ENCODE measurements at regions not wholly inside any gene's neighbourhood (a gene's known extent, or its start where the extent isn't known, plus 50 kb on each side); places are given as distances from the start of the nearest gene placed in this dataset.
A peak's percentile ranks its signal among the peaks of the same experiment; 100 is the strongest.
"Not testable (repeated sequence)": the region's sequence is repeated elsewhere in the genome, so short reads cannot be mapped to it uniquely, and the experiment has no call there.

DNA sequence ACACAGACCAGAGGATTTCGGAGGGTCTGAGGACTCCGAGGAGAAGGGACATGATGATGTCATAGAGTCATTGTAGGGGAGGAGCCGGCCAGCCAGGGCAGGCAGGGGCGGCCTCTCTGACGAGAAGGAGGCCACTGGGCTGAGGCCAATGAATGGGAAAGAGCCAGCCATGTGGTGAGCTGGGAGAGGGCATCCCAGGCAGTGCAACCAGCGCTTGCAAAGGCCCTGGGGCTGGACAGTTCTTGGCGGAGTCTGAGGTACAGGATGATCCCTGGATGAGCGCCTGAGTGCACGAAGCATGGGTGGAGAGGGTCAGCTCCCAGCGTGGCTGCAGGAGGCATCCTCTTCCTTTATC, 158.6 kb upstream of the FOXF1 start:
- H3K4me1 ChIP-seq; DNase-seq (ENCODE audit: low read depth in 1 of 2, low spot score in 1 of 2); H3K4me2 ChIP-seq; FAIRE-seq; POLR2A ChIA-PET; H3K4me3 ChIP-seq; H3K27ac ChIP-seq: not testable (repeated sequence)
- CTCF ChIA-PET, result interaction anchor here (1.3 to 1.5 kb wide), 3 partner anchors 10 to 166 kb away, joined by 3 to 4 read pairs (median 3); no protein-coding TSS in a partner anchor
- 18% methylated on average over 10 of the region's 10 CpGs for WGBS (ENCODE audit: missing lambda C conversion rate)
- peaks cover 14% of the 10 kb centered on the region for H3K9me3 ChIP-seq
- peak; percentile 40 to 44; a peak in 2 of 6 replicates for ATAC-seq

- ChIA-PET CTCF (interaction anchor here (1.0 to 1.8 kb wide), 2 partner anchors 13 to 167 kb away, joined by 3 to 5 read pairs; no protein-coding TSS in a partner anchor), POLR2A (no interaction called here)
- ATAC-seq, result no peak
- DNase-seq (ENCODE audit: low read depth in 1 of 2, low spot score in 1 of 2), result no peak
- FAIRE-seq, result no peak
- 32% methylated on average over 11 of the region's 11 CpGs for WGBS (ENCODE audit: missing lambda C conversion rate)
- H3K4me1 ChIP-seq, result no peaks in the 10 kb centered on the region
- TF ChIP-seq EHMT2 (IDR thresholded peaks at IDR 0.05; ENCODE audit: low read depth), result no peak
- TF ChIP-seq HOXB5 (CRISPR knock-in tag; IDR thresholded peaks at IDR 0.05), result no peak
- TF ChIP-seq MAZ (IDR thresholded peaks at IDR 0.05; ENCODE audit: borderline replicate concordance, low read depth, low read length), result no peak
- no peak for TF ChIP-seq E2F6 (IDR thresholded peaks at IDR 0.05; ENCODE audit: borderline replicate concordance, low read depth)
- TF ChIP-seq ZNF302 (CRISPR knock-in tag; IDR thresholded peaks at IDR 0.05), result no peak
- no peak for TF ChIP-seq ELK1 (IDR thresholded peaks at IDR 0.05; ENCODE audit: low read depth, low read length)
- TF ChIP-seq KDM1A (IDR thresholded peaks at IDR 0.05; ENCODE audit: low read depth), result no peak
- no peak for TF ChIP-seq REST (IDR thresholded peaks at IDR 0.05)
- TF ChIP-seq JUN (IDR thresholded peaks at IDR 0.05), result no peak
- TF ChIP-seq TFCP2L1 (CRISPR knock-in tag; IDR thresholded peaks at IDR 0.05), result no peak
- no peak for TF ChIP-seq NFE2L2 (conservative IDR thresholded peaks at IDR 0.05; ENCODE audit: low read length)
- TF ChIP-seq, protein P1, sequence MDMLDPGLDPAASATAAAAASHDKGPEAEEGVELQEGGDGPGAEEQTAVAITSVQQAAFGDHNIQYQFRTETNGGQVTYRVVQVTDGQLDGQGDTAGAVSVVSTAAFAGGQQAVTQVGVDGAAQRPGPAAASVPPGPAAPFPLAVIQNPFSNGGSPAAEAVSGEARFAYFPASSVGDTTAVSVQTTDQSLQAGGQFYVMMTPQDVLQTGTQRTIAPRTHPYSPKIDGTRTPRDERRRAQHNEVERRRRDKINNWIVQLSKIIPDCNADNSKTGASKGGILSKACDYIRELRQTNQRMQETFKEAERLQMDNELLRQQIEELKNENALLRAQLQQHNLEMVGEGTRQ (IDR thresholded peaks at IDR 0.05), result no peak
- TF ChIP-seq JUNB (IDR thresholded peaks at IDR 0.05), result no peak
- H3K4me2 ChIP-seq, result no peak overlapping the region
- H3K4me3 ChIP-seq, result no peak overlapping the region
- peaks cover 14% of the 10 kb centered on the region for H3K9me3 ChIP-seq
- no peak overlapping the region for H3K27ac ChIP-seq
Observed at GRCh38 chr16:86353148-86353547, 157.2 kb upstream of the FOXF1 start.

GRCh38 chr16:86353948-86354347, 156.4 kb upstream of the FOXF1 start:
- no peak for TF ChIP-seq MAZ (IDR thresholded peaks at IDR 0.05; ENCODE audit: borderline replicate concordance, low read depth, low read length)
- no peak for TF ChIP-seq E2F6 (IDR thresholded peaks at IDR 0.05; ENCODE audit: borderline replicate concordance, low read depth)
- no peak for TF ChIP-seq HEYL (CRISPR knock-in tag; IDR thresholded peaks at IDR 0.05)
- no peak for TF ChIP-seq HDAC2 (IDR thresholded peaks at IDR 0.05)
- TF ChIP-seq HOXB5 (CRISPR knock-in tag; IDR thresholded peaks at IDR 0.05), result no peak
- TF ChIP-seq KDM5A (IDR thresholded peaks at IDR 0.05), result no peak
- no peak for TF ChIP-seq ZSCAN20 (CRISPR knock-in tag; IDR thresholded peaks at IDR 0.05)
- TF ChIP-seq NFE2L2 (conservative IDR thresholded peaks at IDR 0.05; ENCODE audit: low read length), result no peak
- TF ChIP-seq FOSL2 (IDR thresholded peaks at IDR 0.05), result no peak
- TF ChIP-seq FOSL2 (CRISPR knock-in tag; IDR thresholded peaks at IDR 0.05), result no peak
- TF ChIP-seq JUN (IDR thresholded peaks at IDR 0.05), result no peak
- TF ChIP-seq MAFK (IDR thresholded peaks at IDR 0.05; ENCODE audit: partially characterized antibody), result no peak
- no peak for TF ChIP-seq ESRRA (IDR thresholded peaks at IDR 0.05; ENCODE audit: borderline replicate concordance, low read length)
- TF ChIP-seq CHD2 (IDR thresholded peaks at IDR 0.05; ENCODE audit: low read length, partially characterized antibody), result no peak
- TF ChIP-seq SREBF2 (IDR thresholded peaks at IDR 0.05), result no peak
- TF ChIP-seq EHMT2 (IDR thresholded peaks at IDR 0.05; ENCODE audit: low read depth), result no peak
- no peak for TF ChIP-seq RFX5 (IDR thresholded peaks at IDR 0.05)
- TF ChIP-seq POLR2A (IDR thresholded peaks at IDR 0.05; ENCODE audit: low read length), result no peak
- TF ChIP-seq HOXB13 (CRISPR knock-in tag; IDR thresholded peaks at IDR 0.05; ENCODE audit: low read depth), result no peak
- no peak for TF ChIP-seq ZC3H11A (IDR thresholded peaks at IDR 0.05)
- TF ChIP-seq EHF (CRISPR knock-in tag; IDR thresholded peaks at IDR 0.05), result no peak
- DNase-seq (ENCODE audit: low read depth in 1 of 2, low spot score in 1 of 2), result no peak
- no peak overlapping the region for H3K4me3 ChIP-seq
- ChIA-PET POLR2A (no interaction called here), CTCF (interaction anchor here (1.8 kb wide), 1 partner anchor 14 kb away, joined by 5 read pairs; no protein-coding TSS in a partner anchor)
- ATAC-seq, result no peak
- H3K9me3 ChIP-seq, result peaks cover 14% of the 10 kb centered on the region
- H3K27ac ChIP-seq, result no peak overlapping the region
- FAIRE-seq, result no peak
- H3K4me1 ChIP-seq, result no peaks in the 10 kb centered on the region
- H3K4me2 ChIP-seq, result no peak overlapping the region
- 23% methylated on average over 7 of the region's 9 CpGs for WGBS (ENCODE audit: missing lambda C conversion rate)

Measured in A549 (cell line).